WI38 (cell line): ENCODE measurements at regions not wholly inside any gene's neighbourhood (a gene's known extent, or its start where the extent isn't known, plus 50 kb on each side); places are given as distances from the start of the nearest gene placed in this dataset.

Experiments
- H3K4me3 ChIP-seq: 2 replicates; pipeline ENCODE4 v1.5.1; 2011; ENCODE audit warnings: low read depth, mild to moderate bottlenecking, control low read depth, low read length
- CTCF ChIP-seq: IDR thresholded peaks from 2 replicates; pipeline ENCODE4 v1.5.1; 2012; ENCODE audit warnings: low read depth, mild to moderate bottlenecking, control low read depth, low read length

- no peak overlapping the region for H3K4me3 ChIP-seq
- no peak for TF ChIP-seq CTCF
Measured at GRCh38 chr4:129908117-129908516, 812.2 kb downstream of the C4orf33 start.

- H3K4me3 ChIP-seq = no peak overlapping the region
- no peak for TF ChIP-seq CTCF
Measured at GRCh38 chr4:129916991-129917390, 821.0 kb downstream of the C4orf33 start.

- no peak for TF ChIP-seq CTCF
- no peak overlapping the region for H3K4me3 ChIP-seq
Measured at GRCh38 chr4:129917651-129918050, 821.7 kb downstream of the C4orf33 start.

- no peak for TF ChIP-seq CTCF
- H3K4me3 ChIP-seq = no peak overlapping the region
Measured at GRCh38 chr4:129926936-129927335, 831.0 kb downstream of the C4orf33 start.

GRCh38 chr4:129929052-129929451, 833.1 kb downstream of the C4orf33 start:
- TF ChIP-seq CTCF = no peak

GRCh38 chr4:129929984-129930383, 834.0 kb downstream of the C4orf33 start:
- H3K4me3 ChIP-seq = no peak overlapping the region
- no peak for TF ChIP-seq CTCF

More at GRCh38 chr4:129929052-129929451, 833.1 kb downstream of the C4orf33 start:
- no peak overlapping the region for H3K4me3 ChIP-seq

GRCh38 chr4:129950217-129950616, 854.3 kb downstream of the C4orf33 start:
- H3K4me3 ChIP-seq = no peak overlapping the region
- TF ChIP-seq CTCF = no peak
